GM12874 (cell line): ENCODE measurements at regions not wholly inside any gene's neighbourhood (a gene's known extent, or its start where the extent isn't known, plus 50 kb on each side); places are given as distances from the start of the nearest gene placed in this dataset.

Source experiments
- TF ChIP-seq, protein P1 (sequence below): IDR thresholded peaks from 2 replicates; pipeline ENCODE4 v1.5.1; 2011; ENCODE audit warnings: low read depth, mild to moderate bottlenecking, control low read depth, low read length, moderate library complexity; ENCODE audit not compliant: insufficient read depth

- TF ChIP-seq, protein P1, sequence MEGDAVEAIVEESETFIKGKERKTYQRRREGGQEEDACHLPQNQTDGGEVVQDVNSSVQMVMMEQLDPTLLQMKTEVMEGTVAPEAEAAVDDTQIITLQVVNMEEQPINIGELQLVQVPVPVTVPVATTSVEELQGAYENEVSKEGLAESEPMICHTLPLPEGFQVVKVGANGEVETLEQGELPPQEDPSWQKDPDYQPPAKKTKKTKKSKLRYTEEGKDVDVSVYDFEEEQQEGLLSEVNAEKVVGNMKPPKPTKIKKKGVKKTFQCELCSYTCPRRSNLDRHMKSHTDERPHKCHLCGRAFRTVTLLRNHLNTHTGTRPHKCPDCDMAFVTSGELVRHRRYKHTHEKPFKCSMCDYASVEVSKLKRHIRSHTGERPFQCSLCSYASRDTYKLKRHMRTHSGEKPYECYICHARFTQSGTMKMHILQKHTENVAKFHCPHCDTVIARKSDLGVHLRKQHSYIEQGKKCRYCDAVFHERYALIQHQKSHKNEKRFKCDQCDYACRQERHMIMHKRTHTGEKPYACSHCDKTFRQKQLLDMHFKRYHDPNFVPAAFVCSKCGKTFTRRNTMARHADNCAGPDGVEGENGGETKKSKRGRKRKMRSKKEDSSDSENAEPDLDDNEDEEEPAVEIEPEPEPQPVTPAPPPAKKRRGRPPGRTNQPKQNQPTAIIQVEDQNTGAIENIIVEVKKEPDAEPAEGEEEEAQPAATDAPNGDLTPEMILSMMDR, result no peak
Measured at GRCh38 chr7:155893664-155894063, 81.4 kb upstream of the SHH start.

GRCh38 chr7:155893176-155893575 is 80.9 kb upstream of the SHH start:
- TF ChIP-seq, protein P1, result no peak

DNA sequence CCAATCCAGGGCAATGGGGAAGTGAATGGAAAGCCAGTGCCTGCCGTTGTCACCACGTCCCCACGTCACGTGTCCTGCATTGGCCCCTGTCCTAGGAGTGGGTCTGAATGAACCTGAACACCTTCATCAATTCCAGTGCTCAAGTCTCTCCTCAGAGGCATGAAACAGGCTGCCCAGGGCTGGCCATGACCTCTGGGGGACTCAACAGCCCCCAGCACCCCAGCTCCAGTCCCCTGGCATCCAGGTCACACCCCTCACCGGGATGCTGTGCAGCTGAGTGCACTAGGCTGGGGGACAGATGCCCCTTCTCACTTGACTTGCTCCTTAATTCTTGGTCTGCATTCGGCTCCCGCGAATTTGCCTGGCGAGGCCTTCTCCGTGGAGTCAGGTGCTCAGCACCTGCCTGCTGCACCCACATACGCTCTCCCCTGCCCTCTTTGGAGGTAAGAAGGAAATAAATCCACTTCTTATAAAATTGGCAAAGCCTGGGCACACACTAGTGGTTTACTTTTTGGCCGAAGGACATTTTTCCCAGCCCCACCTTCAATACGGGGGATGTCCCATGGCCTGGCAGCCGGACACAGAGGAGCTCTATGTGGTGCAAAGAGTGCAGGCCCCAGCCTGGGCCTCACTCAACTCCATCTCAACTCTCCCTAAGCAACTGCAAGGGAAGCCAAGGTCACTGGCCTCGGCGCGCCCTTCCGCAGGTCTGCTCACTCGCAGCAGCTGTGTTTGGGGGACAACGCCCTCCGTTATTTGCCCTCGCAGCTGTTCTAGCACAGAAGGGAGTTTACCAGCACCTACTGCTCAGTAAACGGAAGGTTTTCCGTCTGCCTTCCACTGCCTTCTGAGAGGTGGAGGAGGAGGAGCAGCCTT is 77.6 kb upstream of the SHH start:
- TF ChIP-seq, protein P1, result no peak

DNA sequence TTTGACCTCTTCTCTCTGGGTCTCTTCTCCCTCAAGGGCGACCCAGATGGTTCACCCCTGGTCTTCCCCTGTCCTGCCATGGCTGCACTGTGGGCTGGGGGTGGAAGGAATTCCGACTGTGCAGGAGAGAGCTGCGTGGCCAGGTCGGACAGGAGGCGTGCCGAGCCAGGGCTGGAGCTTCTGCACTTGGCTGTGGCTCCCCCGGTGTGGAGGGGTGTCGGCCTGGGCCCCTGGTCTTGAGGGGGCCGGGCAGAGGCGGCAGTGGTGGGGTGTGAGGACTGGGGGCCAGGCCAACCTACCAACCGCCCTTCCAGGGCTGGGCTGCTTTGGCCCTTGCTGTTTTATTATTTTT is 74.9 kb upstream of the SHH start:
- TF ChIP-seq, protein P1, result no peak

DNA sequence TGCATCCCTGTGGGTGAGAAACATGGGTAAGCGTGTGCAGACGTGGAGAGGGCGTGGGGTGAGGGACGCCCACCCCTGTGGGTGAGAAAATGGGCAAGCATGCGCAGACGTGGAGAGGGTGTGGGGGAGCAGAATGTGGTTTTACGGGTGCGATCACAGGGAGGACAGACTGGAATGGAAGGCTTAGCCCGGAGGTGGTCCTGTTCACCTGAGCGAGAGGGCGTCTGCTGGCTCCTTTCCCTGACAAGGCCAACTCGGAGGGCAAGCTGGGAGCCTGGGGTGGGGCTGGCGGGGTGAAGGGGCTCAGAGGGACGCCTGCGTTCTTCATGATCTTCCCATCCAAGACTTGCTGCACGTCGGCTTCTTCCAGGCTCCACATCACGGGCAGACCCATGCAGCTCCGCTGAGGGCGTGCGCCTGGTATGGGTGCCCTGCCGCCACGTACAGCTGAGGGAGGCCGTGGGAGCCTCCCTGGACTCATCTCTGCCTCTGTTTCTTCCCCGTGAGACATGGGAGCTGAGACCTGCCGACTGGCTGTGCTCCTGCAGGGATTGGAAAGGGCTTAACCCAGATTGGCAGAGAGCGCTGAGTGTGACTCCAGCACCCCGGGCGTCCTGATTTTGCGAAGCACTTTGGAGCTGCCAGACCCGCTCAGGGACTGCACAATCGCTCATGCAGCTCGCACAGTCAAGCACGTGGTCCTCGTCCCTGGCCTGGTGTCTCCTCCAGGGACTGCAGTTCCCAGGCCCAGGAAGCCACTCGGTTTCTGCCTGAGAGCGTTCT is 74.3 kb upstream of the SHH start:
- TF ChIP-seq, protein P1, result no peak

DNA sequence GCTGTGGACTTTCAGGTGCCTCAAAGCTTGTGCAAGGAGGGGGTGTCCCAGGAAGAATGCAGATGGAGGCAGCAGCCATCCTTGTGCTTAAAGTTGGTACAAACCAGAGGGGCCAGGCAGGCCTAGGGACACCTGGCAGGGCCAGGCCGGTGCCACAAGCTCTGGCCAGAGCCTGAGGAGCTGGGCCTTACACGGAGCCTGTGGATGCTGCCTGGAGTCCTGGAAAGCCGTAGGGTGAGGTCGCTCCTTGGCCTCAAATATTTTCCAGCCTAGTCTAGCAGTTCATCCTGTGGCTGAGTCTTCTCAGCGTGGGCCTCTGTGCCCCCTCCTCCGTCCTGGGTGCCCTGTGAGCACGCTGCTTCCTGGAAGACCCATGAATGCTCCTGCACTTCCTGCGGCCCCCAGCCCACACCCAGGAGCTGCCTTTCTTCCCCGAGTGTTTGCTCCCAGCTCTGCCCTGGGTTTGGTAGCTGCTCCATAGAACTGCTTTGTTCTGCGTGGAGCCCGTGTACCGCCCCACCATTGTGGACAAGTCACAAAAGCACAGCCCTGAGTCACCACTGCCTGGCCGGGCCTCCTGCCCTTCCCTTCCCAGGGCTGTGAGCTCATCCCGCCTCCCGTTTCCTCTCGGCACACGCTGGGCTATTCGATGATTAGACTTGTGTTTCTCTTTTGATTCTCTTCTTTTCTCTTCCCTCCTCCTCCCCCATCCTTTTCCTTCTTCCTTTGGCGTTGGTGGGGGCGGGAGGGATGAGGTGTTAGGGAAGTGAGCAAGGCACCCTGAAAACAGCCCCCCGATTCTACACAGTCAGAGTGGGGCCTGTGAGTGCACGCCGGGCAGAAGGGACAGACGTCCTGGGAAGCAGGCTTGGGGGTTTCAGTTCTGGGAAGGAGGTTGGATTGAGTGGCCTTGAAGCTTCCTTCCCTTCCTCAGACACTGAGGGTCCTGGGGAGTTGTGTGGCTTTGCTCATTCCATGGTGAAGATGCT is 73.2 kb upstream of the SHH start:
- TF ChIP-seq, protein P1, result no peak
